HUES48 (cell line): ENCODE measurements at regions not wholly inside any gene's neighbourhood (a gene's known extent, or its start where the extent isn't known, plus 50 kb on each side); places are given as distances from the start of the nearest gene placed in this dataset.
"Not testable (repeated sequence)": the region's sequence is repeated elsewhere in the genome, so short reads cannot be mapped to it uniquely, and the experiment has no call there.

Source experiments
- H3K27ac ChIP-seq: one replicate; pipeline ENCODE4 v1.7.0; 2013; ENCODE audit warnings: low read depth, low read length, inconsistent platforms
- H3K27me3 ChIP-seq: 2 replicates; pipeline ENCODE4 v1.6.1; 2013; ENCODE audit warnings: mild to moderate bottlenecking, low read length; ENCODE audit not compliant: control insufficient read depth, insufficient read depth
- H3K36me3 ChIP-seq: 2 replicates; pipeline ENCODE4 v1.6.1; 2013; ENCODE audit warnings: low read length; ENCODE audit not compliant: control insufficient read depth, insufficient read depth
- H3K4me1 ChIP-seq: 2 replicates; pipeline ENCODE4 v1.6.1; 2013; ENCODE audit warnings: mild to moderate bottlenecking, low read length; ENCODE audit not compliant: control insufficient read depth, insufficient read depth
- H3K4me3 ChIP-seq: 2 replicates; pipeline ENCODE4 v1.5.1; 2013; ENCODE audit warnings: mild to moderate bottlenecking, low read depth, low read length
- H3K9ac ChIP-seq: 2 replicates; pipeline ENCODE4 v1.6.1; 2013; ENCODE audit warnings: mild to moderate bottlenecking, low read depth, low read length, moderate library complexity
- H3K9me3 ChIP-seq: 2 replicates; pipeline ENCODE4 v1.6.1; 2013; ENCODE audit warnings: low read length; ENCODE audit not compliant: control insufficient read depth, insufficient read depth

GRCh38 chrX:46015653-46016052, 529.6 kb downstream of the ZNF674 start:
- H3K27me3 ChIP-seq: no peaks in the 10 kb centered on the region
- H3K4me1 ChIP-seq: no peaks in the 10 kb centered on the region
- no peaks in the 10 kb centered on the region for H3K9me3 ChIP-seq
- H3K9ac ChIP-seq: no peak overlapping the region
- no peak overlapping the region for H3K27ac ChIP-seq
- H3K36me3 ChIP-seq: no peaks in the 10 kb centered on the region
- no peak overlapping the region for H3K4me3 ChIP-seq

GRCh38 chrX:45992402-45993123, 552.7 kb downstream of the ZNF674 start:
- H3K4me3 ChIP-seq: no peak overlapping the region
- H3K9me3 ChIP-seq: peaks cover 6% of the 10 kb centered on the region
- H3K4me1 ChIP-seq: no peaks in the 10 kb centered on the region
- H3K27ac ChIP-seq: no peak overlapping the region
- no peak overlapping the region for H3K9ac ChIP-seq
- H3K27me3 ChIP-seq: no peaks in the 10 kb centered on the region
- H3K36me3 ChIP-seq: no peaks in the 10 kb centered on the region

GRCh38 chrX:45986971-45987370, 558.2 kb downstream of the ZNF674 start:
- H3K27me3 ChIP-seq: no peaks in the 10 kb centered on the region
- H3K4me1 ChIP-seq: no peaks in the 10 kb centered on the region
- H3K27ac ChIP-seq: no peak overlapping the region
- no peak overlapping the region for H3K9ac ChIP-seq
- H3K9me3 ChIP-seq: peaks cover 4% of the 10 kb centered on the region
- no peak overlapping the region for H3K4me3 ChIP-seq
- no peaks in the 10 kb centered on the region for H3K36me3 ChIP-seq

- Histone ChIP-seq H3K9ac (no peak overlapping the region), H3K27me3 (no peaks in the 10 kb centered on the region), H3K4me1 (no peaks in the 10 kb centered on the region), H3K4me3 (no peak overlapping the region), H3K36me3 (no peaks in the 10 kb centered on the region), H3K9me3 (peaks cover 4% of the 10 kb centered on the region), H3K27ac (no peak overlapping the region)
Measured at GRCh38 chrX:45986081-45986480, 559.1 kb downstream of the ZNF674 start.

GRCh38 chrX:45982958-45983727, 562.1 kb downstream of the ZNF674 start:
- H3K27me3 ChIP-seq, H3K4me1 ChIP-seq, H3K4me3 ChIP-seq, H3K9me3 ChIP-seq, H3K9ac ChIP-seq, H3K36me3 ChIP-seq, H3K27ac ChIP-seq: not testable (repeated sequence)

- peaks cover 5% of the 10 kb centered on the region for H3K4me1 ChIP-seq
- H3K4me3 ChIP-seq: no peak overlapping the region
- H3K27ac ChIP-seq: no peak overlapping the region
- H3K9ac ChIP-seq: no peak overlapping the region
- no peaks in the 10 kb centered on the region for H3K27me3 ChIP-seq
- peaks cover 4% of the 10 kb centered on the region for H3K9me3 ChIP-seq
- no peaks in the 10 kb centered on the region for H3K36me3 ChIP-seq
Measured at GRCh38 chrX:45980726-45981125, 564.5 kb downstream of the ZNF674 start.

- H3K4me1 ChIP-seq: peaks cover 5% of the 10 kb centered on the region
- no peaks in the 10 kb centered on the region for H3K27me3 ChIP-seq
- H3K9ac ChIP-seq: no peak overlapping the region
- no peak overlapping the region for H3K4me3 ChIP-seq
- H3K27ac ChIP-seq: no peak overlapping the region
- no peaks in the 10 kb centered on the region for H3K9me3 ChIP-seq
- no peaks in the 10 kb centered on the region for H3K36me3 ChIP-seq
Measured at GRCh38 chrX:45975633-45976032, 569.6 kb downstream of the ZNF674 start.

GRCh38 chrX:45972636-45973035, 572.6 kb downstream of the ZNF674 start:
- H3K36me3 ChIP-seq: no peaks in the 10 kb centered on the region
- no peak overlapping the region for H3K27ac ChIP-seq
- H3K4me1 ChIP-seq: no peaks in the 10 kb centered on the region
- H3K27me3 ChIP-seq: no peaks in the 10 kb centered on the region
- no peak overlapping the region for H3K9ac ChIP-seq
- H3K4me3 ChIP-seq: no peak overlapping the region
- no peaks in the 10 kb centered on the region for H3K9me3 ChIP-seq

- no peak overlapping the region for H3K27ac ChIP-seq
- no peak overlapping the region for H3K9ac ChIP-seq
- H3K4me3 ChIP-seq: no peak overlapping the region
- peaks cover 2% of the 10 kb centered on the region for H3K4me1 ChIP-seq
- no peaks in the 10 kb centered on the region for H3K9me3 ChIP-seq
- H3K36me3 ChIP-seq: no peaks in the 10 kb centered on the region
- no peaks in the 10 kb centered on the region for H3K27me3 ChIP-seq
Measured at GRCh38 chrX:45959567-45959966, 585.7 kb downstream of the ZNF674 start.

- Histone ChIP-seq H3K4me1 (peaks cover 12% of the 10 kb centered on the region), H3K27ac (no peak overlapping the region), H3K36me3 (no peaks in the 10 kb centered on the region), H3K9me3 (no peaks in the 10 kb centered on the region), H3K27me3 (no peaks in the 10 kb centered on the region), H3K9ac (no peak overlapping the region), H3K4me3 (no peak overlapping the region)
Measured at GRCh38 chrX:45956191-45956870, 588.9 kb downstream of the ZNF674 start.

- Histone ChIP-seq H3K27me3 (no peaks in the 10 kb centered on the region), H3K36me3 (no peaks in the 10 kb centered on the region), H3K4me1 (peaks cover 12% of the 10 kb centered on the region), H3K9me3 (no peaks in the 10 kb centered on the region), H3K9ac (no peak overlapping the region), H3K27ac (no peak overlapping the region), H3K4me3 (no peak overlapping the region)
Measured at GRCh38 chrX:45955661-45956060, 589.6 kb downstream of the ZNF674 start.
